Activated B cell treated with CpG ODN at 0.5 μM for 24 hours (primary cell): ENCODE measurements at regions not wholly inside any gene's neighbourhood (a gene's known extent, or its start where the extent isn't known, plus 50 kb on each side); places are given as distances from the start of the nearest gene placed in this dataset.
"Not testable (repeated sequence)": the region's sequence is repeated elsewhere in the genome, so short reads cannot be mapped to it uniquely, and the experiment has no call there.

Experiments
- ATAC-seq: fragments of 200-7000 bp; cut with Tn5 transposase; one replicate; pipeline ENCODE4 v1.10.0; 2021; ENCODE audit warnings: low read depth, mild to moderate bottlenecking, moderate library complexity
- CTCF ChIA-PET: fragments of 350-600 bp; sonication (Branson Sonifier 250); formaldehyde crosslinking; loops from one replicate; lab custom pipeline; 2021; ENCODE audit warnings: antibody characterized with exemption; lab: Charles Lee
- POLR2A ChIA-PET: fragments of 350-600 bp; sonication (Branson Sonifier 250); formaldehyde crosslinking; loops from one replicate; lab custom pipeline; 2021; ENCODE audit warnings: antibody characterized with exemption; lab: Charles Lee
- DNase-seq: peaks from one replicate; pipeline ENCODE4 v3.0.0; 2022
- H3K27ac Mint-ChIP-seq: one replicate; pipeline ENCODE4 v1.8.0; 2020; ENCODE audit warnings: mixed read lengths
- H3K27me3 Mint-ChIP-seq: one replicate; pipeline ENCODE4 v1.8.0; 2021; ENCODE audit warnings: mixed read lengths
- H3K36me3 Mint-ChIP-seq: one replicate; pipeline ENCODE4 v1.8.0; 2021; ENCODE audit warnings: low read depth, mixed read lengths
- H3K4me1 Mint-ChIP-seq: one replicate; pipeline ENCODE4 v1.8.0; 2021; ENCODE audit warnings: mixed read lengths
- H3K4me3 Mint-ChIP-seq: one replicate; pipeline ENCODE4 v1.8.0; 2020; ENCODE audit warnings: mild to moderate bottlenecking, mixed read lengths
- H3K9me3 Mint-ChIP-seq: one replicate; pipeline ENCODE4 v1.8.0; 2020; ENCODE audit warnings: mixed read lengths
- intact Hi-C: fragments of 100-400 bp; cut with micrococcal nuclease; formaldehyde crosslinking; loops from one replicate; pipeline ENCODE4 v1.15.1; 2024
- TF ChIP-seq, protein P1 (sequence below): fragments of 200-600 bp; IDR thresholded peaks from one replicate; pipeline ENCODE4 v1.8.0; 2022; ENCODE audit warnings: antibody characterized with exemption, mild to moderate bottlenecking

DNA sequence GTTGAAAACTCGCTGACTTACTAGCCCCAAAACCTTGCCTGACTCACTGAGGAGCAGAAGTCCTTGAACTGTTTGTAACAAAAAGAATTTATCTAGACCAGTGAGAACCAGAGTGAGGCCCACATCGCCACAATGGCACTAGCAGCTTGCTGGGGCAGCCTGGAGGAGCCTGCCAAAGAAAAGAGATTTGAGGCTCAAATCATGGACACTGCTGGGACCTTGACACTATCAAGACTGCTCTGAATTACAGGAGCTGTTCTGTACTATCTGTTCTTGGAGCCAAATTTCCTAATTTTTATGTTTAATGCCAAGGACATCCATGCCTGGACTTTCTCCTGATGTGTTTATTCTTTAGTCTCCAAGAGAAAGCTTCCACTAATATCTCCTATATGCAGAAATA, 82.0 kb upstream of the JCAD start:
- H3K9me3 Mint-ChIP-seq = peaks cover 7% of the 10 kb centered on the region
- no peaks in the 10 kb centered on the region for H3K4me1 Mint-ChIP-seq
- no peak for DNase-seq
- POLR2A ChIA-PET = no interaction called here
- intact Hi-C loops = no loop called here
- no peaks in the 10 kb centered on the region for H3K36me3 Mint-ChIP-seq
- no peak overlapping the region for H3K4me3 Mint-ChIP-seq
- TF ChIP-seq, protein P1, sequence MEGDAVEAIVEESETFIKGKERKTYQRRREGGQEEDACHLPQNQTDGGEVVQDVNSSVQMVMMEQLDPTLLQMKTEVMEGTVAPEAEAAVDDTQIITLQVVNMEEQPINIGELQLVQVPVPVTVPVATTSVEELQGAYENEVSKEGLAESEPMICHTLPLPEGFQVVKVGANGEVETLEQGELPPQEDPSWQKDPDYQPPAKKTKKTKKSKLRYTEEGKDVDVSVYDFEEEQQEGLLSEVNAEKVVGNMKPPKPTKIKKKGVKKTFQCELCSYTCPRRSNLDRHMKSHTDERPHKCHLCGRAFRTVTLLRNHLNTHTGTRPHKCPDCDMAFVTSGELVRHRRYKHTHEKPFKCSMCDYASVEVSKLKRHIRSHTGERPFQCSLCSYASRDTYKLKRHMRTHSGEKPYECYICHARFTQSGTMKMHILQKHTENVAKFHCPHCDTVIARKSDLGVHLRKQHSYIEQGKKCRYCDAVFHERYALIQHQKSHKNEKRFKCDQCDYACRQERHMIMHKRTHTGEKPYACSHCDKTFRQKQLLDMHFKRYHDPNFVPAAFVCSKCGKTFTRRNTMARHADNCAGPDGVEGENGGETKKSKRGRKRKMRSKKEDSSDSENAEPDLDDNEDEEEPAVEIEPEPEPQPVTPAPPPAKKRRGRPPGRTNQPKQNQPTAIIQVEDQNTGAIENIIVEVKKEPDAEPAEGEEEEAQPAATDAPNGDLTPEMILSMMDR = no peak
- no peak for ATAC-seq
- H3K27me3 Mint-ChIP-seq = no peaks in the 10 kb centered on the region
- no peak overlapping the region for H3K27ac Mint-ChIP-seq
- CTCF ChIA-PET = no interaction called here

DNA sequence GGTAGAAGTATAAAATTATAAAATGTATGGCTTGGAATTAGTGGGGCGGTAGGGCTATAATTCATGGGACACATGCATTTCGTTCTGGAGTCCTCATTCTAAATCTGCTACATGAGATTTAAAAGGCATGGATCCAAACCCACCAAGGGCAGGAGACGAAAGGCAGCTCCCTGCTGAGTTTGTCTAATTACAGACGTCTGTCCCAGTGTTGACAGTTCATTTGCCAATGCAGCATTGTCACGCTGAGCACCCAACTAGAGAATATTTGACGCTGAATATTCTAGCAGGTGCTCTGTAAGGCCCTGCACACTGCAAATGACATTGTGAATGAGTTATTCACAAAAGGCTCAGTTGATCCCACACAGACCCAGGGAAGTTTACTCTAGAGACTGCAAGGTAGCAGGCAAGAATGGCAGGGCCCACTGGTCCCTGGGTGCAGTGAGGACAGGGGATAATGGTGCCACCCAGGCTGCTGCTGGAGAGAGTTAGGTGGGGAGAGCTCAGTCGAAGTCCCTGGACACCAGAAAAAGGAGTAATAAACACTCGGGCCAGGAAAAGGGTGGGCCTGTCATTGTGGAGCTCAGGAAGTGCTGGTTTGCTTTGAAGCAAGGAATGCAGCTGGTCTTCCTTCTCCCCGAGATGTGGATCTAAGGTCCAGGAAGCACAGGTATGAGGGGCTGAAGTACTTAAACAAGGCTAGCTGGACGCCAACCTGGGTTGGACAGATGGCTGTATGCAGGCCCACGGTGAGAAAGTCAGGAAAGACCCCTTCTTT, 75.0 kb upstream of the JCAD start:
- Mint-ChIP-seq H3K9me3 (no peaks in the 10 kb centered on the region), H3K27me3 (no peaks in the 10 kb centered on the region), H3K4me1 (no peaks in the 10 kb centered on the region), H3K27ac (no peak overlapping the region), H3K36me3 (no peaks in the 10 kb centered on the region), H3K4me3 (no peak overlapping the region)
- intact Hi-C loops = no loop called here
- ATAC-seq = no peak
- CTCF ChIA-PET = no interaction called here
- TF ChIP-seq, protein P1 = no peak
- POLR2A ChIA-PET = no interaction called here
- DNase-seq = no peak

DNA sequence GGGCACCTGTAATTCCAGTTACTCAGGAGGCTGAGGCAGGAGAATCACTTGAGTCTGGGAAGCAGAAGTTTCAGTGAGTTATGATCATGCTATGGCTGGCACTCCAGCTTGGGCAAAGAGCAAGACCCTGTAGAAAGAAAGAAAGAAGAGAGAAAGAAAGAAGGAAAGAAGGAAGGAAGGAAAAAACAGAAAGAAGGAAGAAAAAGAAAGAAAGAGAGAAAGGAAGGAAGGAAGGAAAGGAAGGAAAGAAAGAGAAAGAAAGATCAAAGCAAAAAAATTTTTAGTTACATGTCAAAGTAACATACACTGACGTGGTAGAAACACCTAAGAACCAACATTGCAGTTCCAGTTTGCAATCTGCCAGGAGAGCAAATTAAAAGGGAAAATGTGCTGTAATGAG, 73.8 kb upstream of the JCAD start:
- CTCF ChIA-PET = no interaction called here
- POLR2A ChIA-PET = no interaction called here
- no peak for ATAC-seq

DNA sequence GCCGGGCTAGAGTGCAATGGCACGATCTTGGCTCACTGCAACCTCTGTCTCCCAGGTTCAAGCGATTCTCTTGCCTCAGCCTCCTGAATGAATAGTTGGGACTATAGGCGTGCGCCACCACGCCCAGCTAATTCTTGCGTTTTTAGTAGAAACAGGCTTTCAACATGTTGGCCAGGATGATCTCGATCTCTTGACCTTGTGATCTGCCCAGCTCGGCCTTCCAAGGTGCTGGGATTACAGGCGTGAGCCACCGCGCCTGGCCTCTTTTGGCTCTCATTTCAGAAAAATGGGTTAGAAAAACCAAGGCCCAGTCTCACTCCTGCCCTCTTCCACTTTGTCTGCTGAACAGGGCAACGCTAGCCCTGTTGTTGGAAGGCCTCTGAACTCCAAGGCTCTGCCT, 72.0 kb upstream of the JCAD start:
- CTCF ChIA-PET, DNase-seq, H3K27me3 Mint-ChIP-seq, ATAC-seq, H3K36me3 Mint-ChIP-seq, H3K4me1 Mint-ChIP-seq, H3K4me3 Mint-ChIP-seq, H3K9me3 Mint-ChIP-seq, H3K27ac Mint-ChIP-seq, POLR2A ChIA-PET, intact Hi-C loops: not testable (repeated sequence)

More for the DNA sequence above, 73.8 kb upstream of the JCAD start:
- Mint-ChIP-seq H3K36me3 (no peaks in the 10 kb centered on the region), H3K9me3 (no peaks in the 10 kb centered on the region), H3K27ac (no peak overlapping the region), H3K27me3 (no peaks in the 10 kb centered on the region), H3K4me3 (no peak overlapping the region), H3K4me1 (no peaks in the 10 kb centered on the region)
- no peak for DNase-seq
- intact Hi-C loops = no loop called here
- TF ChIP-seq, protein P1 = no peak

DNA sequence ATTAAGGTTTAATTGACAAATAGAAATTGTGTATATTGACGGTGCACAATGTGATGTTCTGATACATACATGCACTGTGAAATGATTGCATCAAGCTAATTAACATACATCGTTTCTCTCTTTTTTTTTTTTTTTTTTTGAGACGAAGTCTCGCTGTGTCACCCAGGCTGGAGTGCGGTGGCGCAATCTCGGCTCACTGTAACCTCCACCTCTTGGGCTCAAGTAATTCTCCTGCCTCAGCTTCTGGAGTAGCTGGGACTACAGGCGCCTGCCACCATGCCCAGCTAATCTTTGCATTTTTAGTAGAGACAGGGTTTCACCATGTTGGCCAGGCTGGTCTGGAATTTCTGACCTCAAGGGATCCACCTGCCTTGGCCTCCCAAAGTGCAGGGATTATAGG, 69.9 kb upstream of the JCAD start:
- H3K27me3 Mint-ChIP-seq, POLR2A ChIA-PET, DNase-seq, H3K4me1 Mint-ChIP-seq, H3K9me3 Mint-ChIP-seq, intact Hi-C loops, H3K36me3 Mint-ChIP-seq, H3K27ac Mint-ChIP-seq, ATAC-seq, H3K4me3 Mint-ChIP-seq: not testable (repeated sequence)
- CTCF ChIA-PET = interaction anchor here (0.6 kb wide), 1 partner anchor 140 kb away, joined by 3 read pairs; no protein-coding TSS in a partner anchor

DNA sequence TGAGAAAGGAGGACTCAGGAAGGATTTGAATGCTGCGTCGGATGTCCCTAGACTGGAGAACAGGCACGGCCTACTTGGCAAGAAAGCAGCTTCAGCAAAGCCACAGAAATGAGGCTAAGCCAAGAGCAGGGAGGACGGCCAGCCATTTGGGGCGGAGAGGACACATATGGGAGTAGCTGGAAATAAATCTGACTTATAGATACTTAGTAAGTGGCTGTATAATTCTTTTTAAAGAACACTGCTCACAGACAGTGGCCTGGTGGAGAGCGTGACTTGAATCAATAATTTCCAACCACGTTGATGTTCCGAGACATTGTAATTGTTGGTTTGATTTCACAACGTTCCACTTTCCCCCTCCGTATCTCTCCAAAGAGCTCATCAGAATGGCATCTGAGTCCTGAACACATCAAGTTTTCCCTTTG, 67.7 kb upstream of the JCAD start:
- CTCF ChIA-PET = no interaction called here
- POLR2A ChIA-PET = no interaction called here
- TF ChIP-seq, protein P1 = no peak
- H3K27me3 Mint-ChIP-seq = no peaks in the 10 kb centered on the region
- intact Hi-C loops = no loop called here
- H3K36me3 Mint-ChIP-seq = no peaks in the 10 kb centered on the region
- ATAC-seq (no peak), DNase-seq (no peak)
- no peak overlapping the region for H3K4me3 Mint-ChIP-seq
- H3K27ac Mint-ChIP-seq = no peak overlapping the region
- H3K4me1 Mint-ChIP-seq = no peaks in the 10 kb centered on the region
- no peaks in the 10 kb centered on the region for H3K9me3 Mint-ChIP-seq
